BJ (cell line): ENCODE measurements at regions not wholly inside any gene's neighbourhood (a gene's known extent, or its start where the extent isn't known, plus 50 kb on each side); places are given as distances from the start of the nearest gene placed in this dataset.

Source experiments
- CTCF ChIA-PET: fragments of 350-600 bp; formaldehyde crosslinking; extraction: SDS; loops from one replicate; lab custom pipeline; 2021; ENCODE audit warnings: antibody characterized with exemption, inconsistent platforms; lab: Yijun Ruan, JAX
- POLR2A ChIA-PET: fragments of 300-600 bp; sonication (Branson Sonifier 250); formaldehyde crosslinking; extraction: SDS; loops from one replicate; lab custom pipeline; 2021; ENCODE audit warnings: antibody characterized with exemption; lab: Charles Lee
- DNase-seq: peaks from one replicate; pipeline ENCODE4 v3.0.0-alpha.2; 2011; ENCODE audit warnings: low read depth
- H3K27me3 ChIP-seq: 2 replicates; pipeline ENCODE4 v1.6.0; 2011; ENCODE audit warnings: low read length; ENCODE audit not compliant: control insufficient read depth, insufficient read depth
- H3K36me3 ChIP-seq: 2 replicates; pipeline ENCODE4 v1.5.1; 2011; ENCODE audit warnings: low read length; ENCODE audit not compliant: control insufficient read depth, insufficient read depth
- H3K4me3 ChIP-seq: 2 replicates; pipeline ENCODE4 v1.5.1; 2011; ENCODE audit warnings: low read depth, mild to moderate bottlenecking, control low read depth, low read length
- CTCF ChIP-seq: IDR thresholded peaks from 2 replicates; pipeline ENCODE4 v1.5.1; 2011; ENCODE audit warnings: low read depth, mild to moderate bottlenecking, control low read depth, inconsistent platforms, low read length, moderate library complexity; ENCODE audit not compliant: insufficient read depth

DNA sequence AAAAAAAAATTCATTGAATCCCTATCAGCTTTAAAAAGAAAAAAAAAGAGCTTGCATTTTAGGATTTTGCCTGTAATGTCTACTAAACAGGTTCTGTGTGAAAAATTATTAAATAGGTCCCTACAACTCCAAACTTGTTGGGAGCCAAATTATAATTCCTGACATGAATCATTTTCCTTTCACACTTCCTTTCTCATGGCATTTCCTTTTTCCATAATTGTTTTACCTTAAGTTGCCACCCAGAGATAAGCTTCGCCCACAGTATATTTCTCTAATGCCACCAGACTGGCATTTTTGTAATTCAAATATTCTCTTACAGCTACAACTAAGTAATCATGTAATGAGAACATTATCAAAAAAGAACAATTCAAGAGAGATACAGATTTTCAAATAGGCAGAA, 348.8 kb downstream of the EFNA5 start:
- no peak for DNase-seq
- POLR2A ChIA-PET: no interaction called here
- H3K27me3 ChIP-seq: no peaks in the 10 kb centered on the region; the same call in none of the 2 replicates
- H3K4me3 ChIP-seq: no peak overlapping the region
- TF ChIP-seq CTCF: no peak
- H3K36me3 ChIP-seq: no peaks in the 10 kb centered on the region
- CTCF ChIA-PET: no interaction called here

DNA sequence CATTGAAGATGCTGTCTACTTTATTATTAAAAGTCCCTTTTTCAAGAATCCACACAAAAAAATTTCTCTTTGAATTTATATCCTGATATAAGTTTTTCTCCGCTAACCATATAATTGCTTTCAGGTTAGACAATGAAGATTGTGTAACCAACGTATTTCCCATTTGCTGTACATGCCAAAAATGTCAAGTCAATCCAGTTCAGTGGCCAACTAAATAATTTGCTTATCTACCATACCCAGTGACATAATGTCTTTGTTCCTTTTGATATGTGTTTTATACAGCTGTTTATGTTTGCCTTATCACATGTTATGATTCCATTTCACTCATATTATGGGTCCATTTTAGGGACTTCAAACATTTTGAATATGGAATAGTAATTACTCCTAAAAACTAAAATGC, 349.9 kb downstream of the EFNA5 start:
- TF ChIP-seq CTCF: no peak
- CTCF ChIA-PET: no interaction called here
- POLR2A ChIA-PET: no interaction called here
- no peaks in the 10 kb centered on the region; the same call in none of the 2 replicates for H3K27me3 ChIP-seq
- H3K4me3 ChIP-seq: no peak overlapping the region
- no peaks in the 10 kb centered on the region for H3K36me3 ChIP-seq
- DNase-seq: no peak

- H3K4me3 ChIP-seq: no peak overlapping the region
- DNase-seq: no peak
- POLR2A ChIA-PET: no interaction called here
- no peaks in the 10 kb centered on the region; the same call in none of the 2 replicates for H3K27me3 ChIP-seq
- CTCF ChIA-PET: no interaction called here
- H3K36me3 ChIP-seq: no peaks in the 10 kb centered on the region
- no peak for TF ChIP-seq CTCF
Measured at GRCh38 chr5:107320376-107320775, 350.4 kb downstream of the EFNA5 start.

DNA sequence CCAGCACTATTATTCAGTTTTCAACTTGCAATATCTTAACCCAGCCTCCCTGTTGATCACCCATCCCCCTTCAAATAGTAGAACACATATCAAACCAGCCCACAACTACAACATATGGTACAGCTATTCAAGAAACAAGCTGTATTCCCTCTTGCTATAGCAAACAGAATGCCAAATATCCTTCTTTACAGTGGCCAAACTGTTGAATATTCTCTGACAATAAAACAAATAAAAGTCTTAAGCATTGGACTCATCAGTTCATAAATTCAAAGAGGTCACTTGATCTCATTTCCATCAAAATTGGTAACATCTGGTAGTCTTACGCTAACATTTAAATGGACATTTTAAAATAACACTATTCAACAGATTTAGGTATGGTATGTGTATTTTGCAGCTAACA, 350.8 kb downstream of the EFNA5 start:
- no peaks in the 10 kb centered on the region; the same call in 1 of the 2 replicates for H3K27me3 ChIP-seq
- no peak for TF ChIP-seq CTCF
- CTCF ChIA-PET: no interaction called here
- no peak for DNase-seq
- POLR2A ChIA-PET: no interaction called here
- H3K4me3 ChIP-seq: no peak overlapping the region
- H3K36me3 ChIP-seq: no peaks in the 10 kb centered on the region

DNA sequence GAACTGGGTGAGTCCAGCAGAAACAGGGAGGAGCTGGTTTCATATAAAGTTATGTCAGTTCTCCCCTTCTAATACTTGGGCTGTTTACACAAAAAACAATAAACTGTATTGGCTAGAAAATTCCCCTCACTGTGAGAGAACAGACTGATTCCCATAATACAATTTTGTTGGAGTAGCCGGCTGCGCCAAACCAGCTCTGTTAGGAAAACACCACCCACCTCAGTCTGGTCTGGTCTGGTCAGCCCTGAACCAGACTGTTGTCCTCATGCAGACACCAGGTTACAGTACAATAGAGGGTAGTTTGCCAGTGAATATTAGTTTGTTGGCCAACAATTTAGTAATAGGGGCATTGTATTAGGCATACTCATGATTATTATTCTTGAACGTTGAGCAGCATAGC, 356.4 kb downstream of the EFNA5 start:
- H3K36me3 ChIP-seq: no peaks in the 10 kb centered on the region
- no peaks in the 10 kb centered on the region for H3K27me3 ChIP-seq
- TF ChIP-seq CTCF: no peak
- CTCF ChIA-PET: no interaction called here
- no peak for DNase-seq
- H3K4me3 ChIP-seq: no peak overlapping the region
- POLR2A ChIA-PET: no interaction called here
